DND-41 (cell line): ENCODE measurements at regions not wholly inside any gene's neighbourhood (a gene's known extent, or its start where the extent isn't known, plus 50 kb on each side); places are given as distances from the start of the nearest gene placed in this dataset.
"Not testable (repeated sequence)": the region's sequence is repeated elsewhere in the genome, so short reads cannot be mapped to it uniquely, and the experiment has no call there.

ENCODE experiments used
- ATAC-seq: fragments of 200-7000 bp; cut with Tn5 transposase; 3 replicates; pipeline ENCODE4 v1.9.1; 2021; ENCODE audit warnings: low read depth; ENCODE audit not compliant: insufficient read depth
- DNase-seq: peaks from one replicate; pipeline ENCODE4 v3.0.0-alpha.2; 2020
- H2AFZ ChIP-seq: 2 replicates; pipeline ENCODE4 v1.6.0; 2012; ENCODE audit warnings: low read depth, low read length
- H3K27ac ChIP-seq: 2 replicates; pipeline ENCODE4 v1.5.1; 2012; ENCODE audit warnings: low read length, inconsistent platforms
- H3K27me3 ChIP-seq: fragments of 200-600 bp; sonication (generic); 2 replicates; pipeline ENCODE4 v1.6.0; 2012; ENCODE audit warnings: low read length, mild to moderate bottlenecking, inconsistent platforms; ENCODE audit not compliant: insufficient read depth, poor library complexity
- H3K36me3 ChIP-seq: 2 replicates; pipeline ENCODE4 v1.5.1; 2012; ENCODE audit warnings: low read length, inconsistent platforms; ENCODE audit not compliant: insufficient read depth
- H3K4me1 ChIP-seq: 2 replicates; pipeline ENCODE4 v1.5.1; 2012; ENCODE audit warnings: mild to moderate bottlenecking, low read length; ENCODE audit not compliant: insufficient read depth
- H3K4me2 ChIP-seq: 2 replicates; pipeline ENCODE4 v1.6.0; 2012; ENCODE audit warnings: mild to moderate bottlenecking, moderate library complexity, low read length, inconsistent platforms; ENCODE audit not compliant: insufficient read depth
- H3K4me3 ChIP-seq, 2 experiments: fragments of 200-600 bp in 1 of 2; shearing (Covaris generic) in 1 of 2; 2 replicates each; pipeline ENCODE4 v1.5.1; 2012 to 2016; ENCODE audit warnings: inconsistent platforms in 2 of 2, low read length in 2 of 2, mild to moderate bottlenecking in 2 of 2, low read depth in 1 of 2, moderate library complexity in 1 of 2
- H3K79me2 ChIP-seq: 2 replicates; pipeline ENCODE4 v1.6.0; 2012; ENCODE audit warnings: low read length, inconsistent platforms; ENCODE audit not compliant: insufficient read depth
- H3K9ac ChIP-seq: 2 replicates; pipeline ENCODE4 v1.6.0; 2012; ENCODE audit warnings: low read depth, mild to moderate bottlenecking, inconsistent platforms, low read length, moderate library complexity
- H3K9me3 ChIP-seq: 2 replicates; pipeline ENCODE4 v1.5.1; 2012; ENCODE audit warnings: low read length, moderate library complexity, mild to moderate bottlenecking, inconsistent platforms; ENCODE audit not compliant: insufficient read depth, severe bottlenecking
- H4K20me1 ChIP-seq: 2 replicates; pipeline ENCODE4 v1.6.0; 2012; ENCODE audit warnings: low read length; ENCODE audit not compliant: insufficient read depth
- EZH2 ChIP-seq: IDR thresholded peaks from 3 replicates; pipeline ENCODE4 v1.6.1; 2012; ENCODE audit warnings: borderline replicate concordance, low read depth, mild to moderate bottlenecking, moderate library complexity, low read length, inconsistent platforms; ENCODE audit not compliant: severe bottlenecking
- TF ChIP-seq, protein P1 (sequence below): IDR thresholded peaks from 2 replicates; pipeline ENCODE4 v1.5.1; 2012; ENCODE audit warnings: borderline replicate concordance, low read length, moderate library complexity, mild to moderate bottlenecking; ENCODE audit not compliant: poor library complexity, severe bottlenecking; ENCODE audit errors: extremely low read depth

DNA sequence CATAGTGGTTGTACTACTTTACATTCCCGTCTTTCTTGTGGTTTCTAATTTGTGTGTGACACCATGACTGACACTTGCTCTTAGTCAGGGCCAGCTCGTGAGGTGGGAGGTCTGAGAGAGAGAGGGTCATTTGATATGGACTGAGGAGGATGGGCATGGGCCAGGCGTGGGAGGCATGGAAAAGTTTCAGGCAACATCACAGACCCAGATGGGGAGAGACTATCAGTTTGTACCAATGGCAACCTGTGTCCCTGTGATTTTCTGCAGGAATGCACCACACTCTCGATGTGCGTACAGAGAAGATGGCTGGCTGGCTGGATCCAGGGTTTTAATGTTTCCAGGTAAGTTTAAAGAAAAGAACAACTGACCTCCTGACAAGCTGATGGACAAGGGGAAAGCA is 273.6 kb downstream of the CYRIA start:
- Histone ChIP-seq H4K20me1 (no peaks in the 10 kb centered on the region; the same call in 1 of the 2 replicates), H3K9ac (no peak overlapping the region), H3K4me1 (no peaks in the 10 kb centered on the region), H3K79me2 (no peaks in the 10 kb centered on the region), H2AFZ (no peak overlapping the region), H3K4me2 (no peak overlapping the region), H3K36me3 (no peaks in the 10 kb centered on the region), H3K4me3 (no peak overlapping the region), H3K27me3 (no peaks in the 10 kb centered on the region), H3K9me3 (no peaks in the 10 kb centered on the region), H3K27ac (no peak overlapping the region)
- ATAC-seq (no peak), DNase-seq (no peak)
- no peak for TF ChIP-seq EZH2
- TF ChIP-seq, protein P1, sequence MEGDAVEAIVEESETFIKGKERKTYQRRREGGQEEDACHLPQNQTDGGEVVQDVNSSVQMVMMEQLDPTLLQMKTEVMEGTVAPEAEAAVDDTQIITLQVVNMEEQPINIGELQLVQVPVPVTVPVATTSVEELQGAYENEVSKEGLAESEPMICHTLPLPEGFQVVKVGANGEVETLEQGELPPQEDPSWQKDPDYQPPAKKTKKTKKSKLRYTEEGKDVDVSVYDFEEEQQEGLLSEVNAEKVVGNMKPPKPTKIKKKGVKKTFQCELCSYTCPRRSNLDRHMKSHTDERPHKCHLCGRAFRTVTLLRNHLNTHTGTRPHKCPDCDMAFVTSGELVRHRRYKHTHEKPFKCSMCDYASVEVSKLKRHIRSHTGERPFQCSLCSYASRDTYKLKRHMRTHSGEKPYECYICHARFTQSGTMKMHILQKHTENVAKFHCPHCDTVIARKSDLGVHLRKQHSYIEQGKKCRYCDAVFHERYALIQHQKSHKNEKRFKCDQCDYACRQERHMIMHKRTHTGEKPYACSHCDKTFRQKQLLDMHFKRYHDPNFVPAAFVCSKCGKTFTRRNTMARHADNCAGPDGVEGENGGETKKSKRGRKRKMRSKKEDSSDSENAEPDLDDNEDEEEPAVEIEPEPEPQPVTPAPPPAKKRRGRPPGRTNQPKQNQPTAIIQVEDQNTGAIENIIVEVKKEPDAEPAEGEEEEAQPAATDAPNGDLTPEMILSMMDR = no peak

DNA sequence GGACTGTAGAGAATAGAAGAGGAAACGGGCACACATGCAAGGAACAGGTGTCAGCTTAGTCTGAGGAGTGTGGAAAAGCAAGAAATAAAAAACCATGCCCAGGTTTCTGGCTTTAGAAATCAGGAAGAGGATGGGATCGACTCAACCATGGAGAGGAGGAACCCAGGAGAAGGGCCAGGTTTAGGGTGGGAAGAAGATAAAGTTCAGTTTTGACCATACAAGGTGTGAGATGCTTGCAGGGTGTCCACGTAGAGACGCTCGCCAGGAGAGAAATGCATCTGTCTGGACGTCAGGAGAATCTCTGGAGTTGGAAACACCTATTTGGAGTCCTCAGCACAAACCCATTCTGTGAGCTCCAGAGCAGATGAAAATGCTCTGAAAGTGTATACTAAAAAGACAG is 275.1 kb downstream of the CYRIA start:
- H3K36me3 ChIP-seq = no peaks in the 10 kb centered on the region
- no peak overlapping the region for H2AFZ ChIP-seq
- H3K27ac ChIP-seq = no peak overlapping the region
- H4K20me1 ChIP-seq = no peaks in the 10 kb centered on the region; the same call in 1 of the 2 replicates
- H3K4me2 ChIP-seq = no peak overlapping the region
- no peak for TF ChIP-seq EZH2
- TF ChIP-seq, protein P1 = no peak
- DNase-seq (no peak), ATAC-seq (no peak)
- H3K79me2 ChIP-seq = no peaks in the 10 kb centered on the region
- no peak overlapping the region for H3K9ac ChIP-seq
- H3K27me3 ChIP-seq = no peaks in the 10 kb centered on the region
- H3K4me1 ChIP-seq = no peaks in the 10 kb centered on the region
- no peak overlapping the region for H3K4me3 ChIP-seq
- no peaks in the 10 kb centered on the region for H3K9me3 ChIP-seq

DNA sequence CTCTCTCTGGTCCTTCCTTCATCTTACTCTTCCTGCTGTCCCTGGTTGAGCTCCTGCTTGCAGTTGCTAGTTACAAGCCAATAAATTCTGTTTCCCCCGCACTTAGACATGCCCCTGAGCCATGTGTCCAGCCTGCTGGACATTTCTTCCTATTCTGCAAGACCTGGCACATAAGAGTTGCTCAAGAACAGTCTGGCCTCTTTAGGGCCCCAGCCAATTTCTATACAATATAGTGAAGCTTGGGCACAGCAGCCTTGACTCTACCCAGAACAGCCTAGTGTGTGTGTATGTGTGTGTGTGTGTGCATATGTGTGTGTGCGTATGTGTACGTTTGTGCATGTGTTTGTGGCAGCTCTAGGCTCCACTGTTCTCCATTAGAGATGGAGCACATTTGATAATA is 276.0 kb downstream of the CYRIA start:
- Histone ChIP-seq H3K4me1 (no peaks in the 10 kb centered on the region), H3K27me3 (no peaks in the 10 kb centered on the region), H2AFZ (no peak overlapping the region), H3K27ac (no peak overlapping the region), H4K20me1 (no peaks in the 10 kb centered on the region), H3K79me2 (no peaks in the 10 kb centered on the region), H3K4me2 (no peak overlapping the region), H3K36me3 (no peaks in the 10 kb centered on the region), H3K9me3 (no peaks in the 10 kb centered on the region), H3K9ac (no peak overlapping the region), H3K4me3 (no peak overlapping the region)
- DNase-seq (no peak), ATAC-seq (no peak)
- TF ChIP-seq, protein P1 = no peak
- TF ChIP-seq EZH2 = no peak

DNA sequence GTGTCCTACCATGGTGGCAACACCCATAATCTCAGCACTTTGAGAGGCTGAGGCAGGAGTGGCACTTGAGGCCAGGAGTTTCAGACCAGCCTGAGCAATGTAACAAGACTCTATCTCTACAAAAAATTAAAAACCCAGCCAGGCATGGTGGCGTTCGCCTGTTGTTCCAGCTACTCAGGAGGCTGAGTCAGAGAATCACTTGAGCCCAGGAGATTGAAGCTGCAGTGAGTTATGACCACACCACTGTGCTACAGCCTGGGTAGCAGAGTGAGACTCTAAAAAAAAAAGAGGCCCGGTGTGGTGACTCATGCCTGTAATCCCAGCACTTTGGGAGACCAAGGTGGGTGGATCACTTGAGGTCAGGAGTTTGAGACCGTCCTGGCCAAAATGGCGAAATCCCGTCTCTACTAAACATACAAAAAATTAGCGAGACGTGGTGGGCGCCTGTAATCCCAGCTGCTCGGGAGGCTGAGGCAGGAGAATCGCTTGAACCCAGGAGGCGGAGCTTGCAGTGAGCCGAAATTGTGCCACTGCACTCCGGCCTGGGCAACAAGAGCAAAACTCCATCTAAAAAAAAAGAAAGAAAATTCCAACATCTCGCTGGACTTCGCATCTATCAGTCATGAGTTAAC is 277.3 kb downstream of the CYRIA start:
- H4K20me1 ChIP-seq, H3K9me3 ChIP-seq: not testable (repeated sequence)

More for the DNA sequence above, 277.3 kb downstream of the CYRIA start:
- not testable (repeated sequence) for H3K27ac ChIP-seq, H3K9ac ChIP-seq, H3K4me3 ChIP-seq, ATAC-seq, H3K4me2 ChIP-seq, H3K36me3 ChIP-seq, DNase-seq, H3K27me3 ChIP-seq, H3K79me2 ChIP-seq, H2AFZ ChIP-seq, H3K4me1 ChIP-seq
